Adipocyte (in vitro differentiated cells): ENCODE measurements at regions not wholly inside any gene's neighbourhood (a gene's known extent, or its start where the extent isn't known, plus 50 kb on each side); places are given as distances from the start of the nearest gene placed in this dataset.
A peak's percentile ranks its signal among the peaks of the same experiment; 100 is the strongest.
"Not testable (repeated sequence)": the region's sequence is repeated elsewhere in the genome, so short reads cannot be mapped to it uniquely, and the experiment has no call there.

Source experiments
- DNase-seq: peaks from one replicate; pipeline ENCODE4 v3.0.0-alpha.2; 2015; ENCODE audit warnings: low read depth
- H3K27me3 ChIP-seq: replicated peaks from 2 replicates; pipeline ENCODE4 v1.7.0; 2013; ENCODE audit warnings: mild to moderate bottlenecking, low read length, moderate library complexity; ENCODE audit not compliant: control insufficient read depth, insufficient read depth
- H3K36me3 ChIP-seq: 2 replicates; pipeline ENCODE4 v1.7.0; 2013; ENCODE audit warnings: low read length, mild to moderate bottlenecking, moderate library complexity; ENCODE audit not compliant: control insufficient read depth, insufficient read depth, severe bottlenecking
- H3K4me1 ChIP-seq: 2 replicates; pipeline ENCODE4 v1.7.0; 2013; ENCODE audit warnings: mild to moderate bottlenecking, low read length, moderate library complexity; ENCODE audit not compliant: control insufficient read depth, insufficient read depth
- H3K4me3 ChIP-seq: 2 replicates; pipeline ENCODE4 v1.7.0; 2013; ENCODE audit warnings: mild to moderate bottlenecking, low read length, moderate library complexity
- H3K9ac ChIP-seq: 2 replicates; pipeline ENCODE4 v1.7.0; 2013; ENCODE audit warnings: mild to moderate bottlenecking, low read length, moderate library complexity
- H3K9me3 ChIP-seq: 2 replicates; pipeline ENCODE4 v1.7.0; 2013; ENCODE audit warnings: mild to moderate bottlenecking, low read length, moderate library complexity; ENCODE audit not compliant: control insufficient read depth

GRCh38 chr3:48069339-48069738, 53.1 kb upstream of the MAP4 start:
- peak; percentile 35 for DNase-seq
- no peak overlapping the region for H3K4me3 ChIP-seq
- peaks cover 20% of the 10 kb centered on the region for H3K36me3 ChIP-seq
- peaks cover 35% of the 10 kb centered on the region for H3K4me1 ChIP-seq
- H3K9ac ChIP-seq = peak overlapping the region; percentile 18
- H3K27me3 ChIP-seq = no peaks in the 10 kb centered on the region
- H3K9me3 ChIP-seq = no peaks in the 10 kb centered on the region

GRCh38 chr3:48068886-48069285, 52.7 kb upstream of the MAP4 start:
- Histone ChIP-seq H3K4me3 (no peak overlapping the region), H3K9ac (peak overlapping the region; percentile 18), H3K4me1 (peaks cover 39% of the 10 kb centered on the region), H3K36me3 (peaks cover 20% of the 10 kb centered on the region), H3K9me3 (no peaks in the 10 kb centered on the region), H3K27me3 (no peaks in the 10 kb centered on the region)
- DNase-seq = peak; percentile 46

GRCh38 chr3:48068320-48068719, 52.1 kb upstream of the MAP4 start:
- H3K27me3 ChIP-seq, H3K4me3 ChIP-seq, DNase-seq, H3K9me3 ChIP-seq, H3K9ac ChIP-seq: not testable (repeated sequence)
- peaks cover 42% of the 10 kb centered on the region for H3K4me1 ChIP-seq
- peaks cover 20% of the 10 kb centered on the region for H3K36me3 ChIP-seq

- H3K36me3 ChIP-seq = peaks cover 20% of the 10 kb centered on the region
- no peak for DNase-seq
- H3K27me3 ChIP-seq = no peaks in the 10 kb centered on the region
- no peaks in the 10 kb centered on the region for H3K9me3 ChIP-seq
- H3K4me3 ChIP-seq = no peak overlapping the region
- no peak overlapping the region for H3K9ac ChIP-seq
- peaks cover 37% of the 10 kb centered on the region for H3K4me1 ChIP-seq
Measured at GRCh38 chr3:48067271-48067670, 51.1 kb upstream of the MAP4 start.
